GM23338 (cell line): ENCODE measurements at regions not wholly inside any gene's neighbourhood (a gene's known extent, or its start where the extent isn't known, plus 50 kb on each side); places are given as distances from the start of the nearest gene placed in this dataset.

Source experiments
- ATAC-seq: fragments of 200-7000 bp; cut with Tn5 transposase; 3 replicates; pipeline ENCODE4 v1.9.1; 2020
- DNase-seq: peaks from one replicate; pipeline ENCODE4 v3.0.0-alpha.2; 2015; ENCODE audit warnings: low spot score
- H2AFZ ChIP-seq: fragments of 200-600 bp; sonication (generic); 2 replicates; pipeline ENCODE4 v1.8.0; 2016; ENCODE audit warnings: antibody characterized with exemption, mild to moderate bottlenecking, moderate library complexity
- H3F3A ChIP-seq: fragments of 200-600 bp; sonication (generic); replicated peaks from 2 replicates; pipeline ENCODE4 v1.8.0; 2017; ENCODE audit warnings: antibody characterized with exemption, mixed run types, low read depth
- H3K27ac ChIP-seq: fragments of 200-600 bp; sonication (generic); 2 replicates; pipeline ENCODE4 v1.6.1; 2016; ENCODE audit warnings: low read depth
- H3K27me3 ChIP-seq: fragments of 200-600 bp; sonication (generic); 2 replicates; pipeline ENCODE4 v1.8.0; 2016; ENCODE audit warnings: mild to moderate bottlenecking, mixed run types, moderate library complexity; ENCODE audit not compliant: insufficient read depth
- H3K36me3 ChIP-seq: fragments of 200-600 bp; sonication (generic); 2 replicates; pipeline ENCODE4 v1.8.0; 2016; ENCODE audit warnings: mild to moderate bottlenecking; ENCODE audit not compliant: insufficient read depth
- H3K4me1 ChIP-seq: fragments of 200-600 bp; sonication (generic); 2 replicates; pipeline ENCODE4 v1.8.0; 2016; ENCODE audit warnings: mild to moderate bottlenecking, moderate library complexity; ENCODE audit not compliant: insufficient read depth
- H3K4me2 ChIP-seq: fragments of 200-600 bp; sonication (generic); 2 replicates; pipeline ENCODE4 v1.7.1; 2017; ENCODE audit warnings: mixed run types
- H3K4me3 ChIP-seq: fragments of 200-600 bp; sonication (generic); 2 replicates; pipeline ENCODE4 v1.6.1; 2016; ENCODE audit warnings: mixed run types
- H3K79me2 ChIP-seq: fragments of 200-600 bp; sonication (generic); replicated peaks from 2 replicates; pipeline ENCODE4 v1.8.0; 2017; ENCODE audit warnings: mild to moderate bottlenecking; ENCODE audit not compliant: insufficient read depth
- H3K9me2 ChIP-seq: fragments of 200-600 bp; sonication (generic); 2 replicates; pipeline ENCODE4 v1.8.0; 2017; ENCODE audit not compliant: insufficient read depth
- H4K20me1 ChIP-seq: fragments of 200-600 bp; sonication (generic); replicated peaks from 2 replicates; pipeline ENCODE4 v1.8.0; 2017; ENCODE audit warnings: mild to moderate bottlenecking; ENCODE audit not compliant: insufficient read depth
- H3K27ac Mint-ChIP-seq: 2 replicates; pipeline ENCODE4 v1.8.0; 2020; ENCODE audit warnings: inconsistent platforms, mild to moderate bottlenecking, moderate library complexity, mixed read lengths
- H3K27me3 Mint-ChIP-seq: 3 replicates; pipeline ENCODE4 v1.8.0; 2022; ENCODE audit warnings: low read depth, mild to moderate bottlenecking, moderate library complexity, mixed read lengths, inconsistent platforms; ENCODE audit not compliant: insufficient read depth, poor library complexity
- H3K36me3 Mint-ChIP-seq: 3 replicates; pipeline ENCODE4 v1.8.0; 2021; ENCODE audit warnings: low read depth, mild to moderate bottlenecking, inconsistent platforms, moderate library complexity, mixed read lengths
- H3K4me1 Mint-ChIP-seq: 3 replicates; pipeline ENCODE4 v1.8.0; 2020; ENCODE audit warnings: mild to moderate bottlenecking, inconsistent platforms, mixed read lengths
- H3K4me3 Mint-ChIP-seq: 3 replicates; pipeline ENCODE4 v1.8.0; 2021; ENCODE audit warnings: moderate library complexity, mild to moderate bottlenecking, inconsistent platforms, mixed read lengths
- H3K9me3 Mint-ChIP-seq: 3 replicates; pipeline ENCODE4 v1.8.0; 2020; ENCODE audit warnings: moderate library complexity, mild to moderate bottlenecking, inconsistent platforms, mixed read lengths
- CREB1 ChIP-seq: fragments of 250-450 bp; sonication (Bioruptor Pico); IDR thresholded peaks from 2 replicates; pipeline ENCODE4 v1.5.0; 2020; ENCODE audit warnings: low read depth, mild to moderate bottlenecking, moderate library complexity
- CTCF ChIP-seq, 2 experiments: fragments of 200-600 bp in 1 of 2; sonication (generic) in 1 of 2; conservative IDR thresholded peaks; 2 replicates each; pipeline versions ENCODE4 v1.5.1 to v1.6.1; 2016 to 2017; ENCODE audit warnings: antibody characterized with exemption in 2 of 2, low read depth in 2 of 2, mild to moderate bottlenecking in 2 of 2, moderate library complexity in 1 of 2
- EZH2 ChIP-seq: fragments of 200-600 bp; sonication (generic); IDR thresholded peaks from one replicate; pipeline ENCODE4 v1.8.0; 2017; ENCODE audit warnings: antibody characterized with exemption, mild to moderate bottlenecking, low read depth; ENCODE audit not compliant: unreplicated experiment
- EZH2phosphoT487 ChIP-seq: fragments of 200-600 bp; sonication (generic); IDR thresholded peaks from one replicate; pipeline ENCODE4 v1.8.1; 2018; ENCODE audit warnings: antibody characterized with exemption; ENCODE audit not compliant: unreplicated experiment
- JUNB ChIP-seq: IDR thresholded peaks from one replicate; pipeline ENCODE4 v1.6.1; 2016; ENCODE audit warnings: antibody characterized with exemption; ENCODE audit not compliant: unreplicated experiment
- NANOG ChIP-seq: IDR thresholded peaks from 2 replicates; pipeline ENCODE4 v1.6.1; 2016; ENCODE audit warnings: antibody characterized with exemption, borderline replicate concordance
- POLR2AphosphoS5 ChIP-seq: IDR thresholded peaks from 2 replicates; pipeline ENCODE4 v1.6.1; 2016; ENCODE audit warnings: antibody characterized with exemption, low read depth
- REST ChIP-seq: IDR thresholded peaks from one replicate; pipeline ENCODE4 v1.6.1; 2018; ENCODE audit warnings: antibody characterized with exemption; ENCODE audit not compliant: unreplicated experiment
- STAT1 ChIP-seq: IDR thresholded peaks from one replicate; pipeline ENCODE4 v1.6.1; 2016; ENCODE audit warnings: antibody characterized with exemption; ENCODE audit not compliant: unreplicated experiment
- ZNF114 ChIP-seq: fragments of 250-450 bp; sonication (Bioruptor Pico); IDR thresholded peaks from 2 replicates; pipeline ENCODE4 v1.5.0; 2020; ENCODE audit warnings: mild to moderate bottlenecking, moderate library complexity
- ZNF331 ChIP-seq: fragments of 250-450 bp; sonication (Bioruptor Pico); IDR thresholded peaks from 2 replicates; pipeline ENCODE4 v1.5.0; 2020; ENCODE audit warnings: low read depth, mild to moderate bottlenecking, moderate library complexity
- TF ChIP-seq, protein P1 (sequence below): fragments of 250-450 bp; sonication (Bioruptor Pico); IDR thresholded peaks from 2 replicates; pipeline ENCODE4 v1.5.0; 2020; ENCODE audit warnings: mild to moderate bottlenecking, moderate library complexity

GRCh38 chr5:85340790-85341189, 956.1 kb upstream of the EDIL3 start:
- no peaks in the 10 kb centered on the region for H3K36me3 ChIP-seq
- Mint-ChIP-seq H3K36me3 (no peaks in the 10 kb centered on the region), H3K4me3 (no peak overlapping the region), H3K27ac (no peak overlapping the region), H3K9me3 (peaks cover 5% of the 10 kb centered on the region; the same call in 1 of the 3 replicates), H3K4me1 (no peaks in the 10 kb centered on the region), H3K27me3 (no peaks in the 10 kb centered on the region)
- H3K4me2 ChIP-seq = no peak overlapping the region
- H3K4me3 ChIP-seq = no peak overlapping the region
- no peak for TF ChIP-seq POLR2AphosphoS5
- DNase-seq (no peak), ATAC-seq (no peak)
- H3K27me3 ChIP-seq = no peaks in the 10 kb centered on the region
- H4K20me1 ChIP-seq = no peaks in the 10 kb centered on the region
- H3F3A ChIP-seq = no peaks in the 10 kb centered on the region
- H3K79me2 ChIP-seq = no peaks in the 10 kb centered on the region
- no peaks in the 10 kb centered on the region for H3K9me2 ChIP-seq
- no peak overlapping the region for H2AFZ ChIP-seq
- no peaks in the 10 kb centered on the region for H3K4me1 ChIP-seq
- no peak overlapping the region for H3K27ac ChIP-seq

- Histone ChIP-seq H3K9me2 (no peaks in the 10 kb centered on the region), H3K79me2 (no peaks in the 10 kb centered on the region), H4K20me1 (no peaks in the 10 kb centered on the region), H3K4me2 (no peak overlapping the region), H3K27me3 (no peaks in the 10 kb centered on the region), H3F3A (no peaks in the 10 kb centered on the region), H3K27ac (no peak overlapping the region), H3K4me1 (no peaks in the 10 kb centered on the region), H3K36me3 (no peaks in the 10 kb centered on the region), H3K4me3 (no peak overlapping the region), H2AFZ (no peak overlapping the region)
- ATAC-seq = no peak
- H3K4me1 Mint-ChIP-seq = no peaks in the 10 kb centered on the region
- H3K9me3 Mint-ChIP-seq = peaks cover 5% of the 10 kb centered on the region; the same call in 1 of the 3 replicates
- no peaks in the 10 kb centered on the region for H3K36me3 Mint-ChIP-seq
- TF ChIP-seq STAT1 = no peak
- TF ChIP-seq NANOG = no peak
- TF ChIP-seq EZH2 = no peak
- TF ChIP-seq, protein P1, sequence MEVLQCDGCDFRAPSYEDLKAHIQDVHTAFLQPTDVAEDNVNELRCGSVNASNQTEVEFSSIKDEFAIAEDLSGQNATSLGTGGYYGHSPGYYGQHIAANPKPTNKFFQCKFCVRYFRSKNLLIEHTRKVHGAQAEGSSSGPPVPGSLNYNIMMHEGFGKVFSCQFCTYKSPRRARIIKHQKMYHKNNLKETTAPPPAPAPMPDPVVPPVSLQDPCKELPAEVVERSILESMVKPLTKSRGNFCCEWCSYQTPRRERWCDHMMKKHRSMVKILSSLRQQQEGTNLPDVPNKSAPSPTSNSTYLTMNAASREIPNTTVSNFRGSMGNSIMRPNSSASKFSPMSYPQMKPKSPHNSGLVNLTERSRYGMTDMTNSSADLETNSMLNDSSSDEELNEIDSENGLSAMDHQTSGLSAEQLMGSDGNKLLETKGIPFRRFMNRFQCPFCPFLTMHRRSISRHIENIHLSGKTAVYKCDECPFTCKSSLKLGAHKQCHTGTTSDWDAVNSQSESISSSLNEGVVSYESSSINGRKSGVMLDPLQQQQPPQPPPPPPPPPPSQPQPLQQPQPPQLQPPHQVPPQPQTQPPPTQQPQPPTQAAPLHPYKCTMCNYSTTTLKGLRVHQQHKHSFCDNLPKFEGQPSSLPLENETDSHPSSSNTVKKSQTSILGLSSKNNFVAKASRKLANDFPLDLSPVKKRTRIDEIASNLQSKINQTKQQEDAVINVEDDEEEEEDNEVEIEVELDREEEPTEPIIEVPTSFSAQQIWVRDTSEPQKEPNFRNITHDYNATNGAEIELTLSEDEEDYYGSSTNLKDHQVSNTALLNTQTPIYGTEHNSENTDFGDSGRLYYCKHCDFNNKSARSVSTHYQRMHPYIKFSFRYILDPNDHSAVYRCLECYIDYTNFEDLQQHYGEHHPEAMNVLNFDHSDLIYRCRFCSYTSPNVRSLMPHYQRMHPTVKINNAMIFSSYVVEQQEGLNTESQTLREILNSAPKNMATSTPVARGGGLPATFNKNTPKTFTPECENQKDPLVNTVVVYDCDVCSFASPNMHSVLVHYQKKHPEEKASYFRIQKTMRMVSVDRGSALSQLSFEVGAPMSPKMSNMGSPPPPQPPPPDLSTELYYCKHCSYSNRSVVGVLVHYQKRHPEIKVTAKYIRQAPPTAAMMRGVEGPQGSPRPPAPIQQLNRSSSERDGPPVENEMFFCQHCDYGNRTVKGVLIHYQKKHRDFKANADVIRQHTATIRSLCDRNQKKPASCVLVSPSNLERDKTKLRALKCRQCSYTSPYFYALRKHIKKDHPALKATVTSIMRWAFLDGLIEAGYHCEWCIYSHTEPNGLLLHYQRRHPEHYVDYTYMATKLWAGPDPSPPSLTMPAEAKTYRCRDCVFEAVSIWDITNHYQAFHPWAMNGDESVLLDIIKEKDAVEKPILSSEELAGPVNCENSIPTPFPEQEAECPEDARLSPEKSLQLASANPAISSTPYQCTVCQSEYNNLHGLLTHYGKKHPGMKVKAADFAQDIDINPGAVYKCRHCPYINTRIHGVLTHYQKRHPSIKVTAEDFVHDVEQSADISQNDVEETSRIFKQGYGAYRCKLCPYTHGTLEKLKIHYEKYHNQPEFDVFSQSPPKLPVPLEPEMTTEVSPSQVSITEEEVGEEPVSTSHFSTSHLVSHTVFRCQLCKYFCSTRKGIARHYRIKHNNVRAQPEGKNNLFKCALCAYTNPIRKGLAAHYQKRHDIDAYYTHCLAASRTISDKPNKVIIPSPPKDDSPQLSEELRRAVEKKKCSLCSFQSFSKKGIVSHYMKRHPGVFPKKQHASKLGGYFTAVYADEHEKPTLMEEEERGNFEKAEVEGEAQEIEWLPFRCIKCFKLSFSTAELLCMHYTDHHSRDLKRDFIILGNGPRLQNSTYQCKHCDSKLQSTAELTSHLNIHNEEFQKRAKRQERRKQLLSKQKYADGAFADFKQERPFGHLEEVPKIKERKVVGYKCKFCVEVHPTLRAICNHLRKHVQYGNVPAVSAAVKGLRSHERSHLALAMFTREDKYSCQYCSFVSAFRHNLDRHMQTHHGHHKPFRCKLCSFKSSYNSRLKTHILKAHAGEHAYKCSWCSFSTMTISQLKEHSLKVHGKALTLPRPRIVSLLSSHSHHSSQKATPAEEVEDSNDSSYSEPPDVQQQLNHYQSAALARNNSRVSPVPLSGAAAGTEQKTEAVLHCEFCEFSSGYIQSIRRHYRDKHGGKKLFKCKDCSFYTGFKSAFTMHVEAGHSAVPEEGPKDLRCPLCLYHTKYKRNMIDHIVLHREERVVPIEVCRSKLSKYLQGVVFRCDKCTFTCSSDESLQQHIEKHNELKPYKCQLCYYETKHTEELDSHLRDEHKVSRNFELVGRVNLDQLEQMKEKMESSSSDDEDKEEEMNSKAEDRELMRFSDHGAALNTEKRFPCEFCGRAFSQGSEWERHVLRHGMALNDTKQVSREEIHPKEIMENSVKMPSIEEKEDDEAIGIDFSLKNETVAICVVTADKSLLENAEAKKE (CRISPR knock-in tag) = no peak
- TF ChIP-seq JUNB = no peak
- TF ChIP-seq POLR2AphosphoS5 = no peak
- no peak for TF ChIP-seq ZNF331 (CRISPR knock-in tag)
- no peak for TF ChIP-seq REST
- TF ChIP-seq EZH2phosphoT487 = no peak
- TF ChIP-seq CREB1 (CRISPR knock-in tag) = no peak
- TF ChIP-seq CTCF (conservative IDR thresholded peaks at IDR 0.05; ENCODE audit: low read depth in 2 of 2) = no peak
- TF ChIP-seq ZNF114 (CRISPR knock-in tag) = no peak
- no peak for DNase-seq
- no peak overlapping the region for H3K4me3 Mint-ChIP-seq
- H3K27me3 Mint-ChIP-seq = no peaks in the 10 kb centered on the region
- H3K27ac Mint-ChIP-seq = no peak overlapping the region
Measured at GRCh38 chr5:85345818-85346217, 961.1 kb upstream of the EDIL3 start.
